AG10803 (cell line): ENCODE measurements at regions not wholly inside any gene's neighbourhood (a gene's known extent, or its start where the extent isn't known, plus 50 kb on each side); places are given as distances from the start of the nearest gene placed in this dataset.

Experiments used
- DNase-seq: peaks from one replicate; pipeline ENCODE4 v3.0.0; 2010; ENCODE audit warnings: low read depth
- H3K4me3 ChIP-seq: 2 replicates; pipeline ENCODE4 v1.5.1; 2011; ENCODE audit warnings: mild to moderate bottlenecking, low read length, control low read depth
- CTCF ChIP-seq: conservative IDR thresholded peaks from 2 replicates; pipeline ENCODE4 v1.5.1; 2011; ENCODE audit warnings: mild to moderate bottlenecking, low read length, control low read depth, inconsistent platforms

- no peak overlapping the region for H3K4me3 ChIP-seq
- no peak for TF ChIP-seq CTCF
- DNase-seq = no peak
These were observed 274.1 kb downstream of the SHQ1 start for GRCh38 chr3:72574144-72574543.

GRCh38 chr3:72573051-72573450 lies 275.2 kb downstream of the SHQ1 start:
- no peak overlapping the region for H3K4me3 ChIP-seq
- TF ChIP-seq CTCF = no peak
- no peak for DNase-seq

GRCh38 chr3:72572489-72573007 lies 275.7 kb downstream of the SHQ1 start:
- DNase-seq = no peak
- TF ChIP-seq CTCF = no peak

GRCh38 chr3:72571638-72572114 lies 276.6 kb downstream of the SHQ1 start:
- TF ChIP-seq CTCF = no peak
- DNase-seq = no peak
- H3K4me3 ChIP-seq = no peak overlapping the region

More at GRCh38 chr3:72572489-72573007, 275.7 kb downstream of the SHQ1 start:
- no peak overlapping the region for H3K4me3 ChIP-seq

- no peak for TF ChIP-seq CTCF
- DNase-seq = no peak
- no peak overlapping the region for H3K4me3 ChIP-seq
These were observed 277.2 kb downstream of the SHQ1 start for GRCh38 chr3:72571052-72571451.

GRCh38 chr3:72569754-72570440 lies 278.3 kb downstream of the SHQ1 start:
- no peak for DNase-seq
- H3K4me3 ChIP-seq = no peak overlapping the region
- no peak for TF ChIP-seq CTCF

GRCh38 chr3:72568083-72568482 lies 280.2 kb downstream of the SHQ1 start:
- no peak for DNase-seq
- H3K4me3 ChIP-seq = no peak overlapping the region
- no peak for TF ChIP-seq CTCF
